HG02973 (cell line): ENCODE measurements at regions not wholly inside any gene's neighbourhood (a gene's known extent, or its start where the extent isn't known, plus 50 kb on each side); places are given as distances from the start of the nearest gene placed in this dataset.
"Not testable (repeated sequence)": the region's sequence is repeated elsewhere in the genome, so short reads cannot be mapped to it uniquely, and the experiment has no call there.

Source experiments
- ATAC-seq: cut with Tn5 transposase; IDR thresholded peaks from one replicate; pipeline ENCODE4 v1.9.1; 2021; ENCODE audit warnings: moderate library complexity; ENCODE audit not compliant: unreplicated experiment

DNA sequence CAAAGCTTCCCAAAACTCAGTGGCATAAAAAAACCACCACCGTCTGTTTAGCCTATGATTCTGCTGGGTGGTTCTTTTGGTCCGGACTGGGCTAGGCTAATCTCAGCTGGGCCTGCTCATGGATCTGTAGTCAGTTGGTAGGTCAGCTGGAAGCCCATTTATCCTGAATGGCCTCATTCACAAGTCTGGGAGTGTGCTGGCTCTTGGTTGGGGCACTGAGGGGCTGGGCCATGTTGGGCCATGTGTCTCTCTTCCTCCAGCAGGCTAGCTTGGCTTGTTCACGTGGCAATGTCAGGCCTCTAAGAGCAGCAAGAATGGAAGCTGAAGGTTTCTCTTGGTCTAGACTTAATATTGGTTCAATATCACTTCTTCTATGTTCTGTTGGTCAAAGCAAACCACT lies 95.7 kb upstream of the HS6ST1 start:
- ATAC-seq: no peak

- ATAC-seq: no peak
These were observed 96.5 kb upstream of the HS6ST1 start for GRCh38 chr2:128414946-128415778.

DNA sequence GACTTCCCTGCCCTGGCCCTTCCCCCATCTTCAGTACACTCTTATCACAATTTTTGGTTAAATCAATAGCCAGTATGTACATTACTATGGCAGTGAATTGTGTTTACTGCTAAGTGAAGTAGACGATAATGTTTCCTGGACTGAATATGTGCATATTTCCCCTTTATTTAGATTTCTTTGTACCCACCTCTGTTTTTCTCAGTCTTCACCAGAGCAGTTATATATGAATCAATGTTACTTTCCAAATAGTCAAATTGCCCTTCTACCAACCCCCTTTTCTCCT lies 97.1 kb upstream of the HS6ST1 start:
- no peak for ATAC-seq

- no peak for ATAC-seq
These were observed 97.6 kb upstream of the HS6ST1 start for GRCh38 chr2:128416109-128416785.

GRCh38 chr2:128416806-128417205 lies 98.1 kb upstream of the HS6ST1 start:
- no peak for ATAC-seq

DNA sequence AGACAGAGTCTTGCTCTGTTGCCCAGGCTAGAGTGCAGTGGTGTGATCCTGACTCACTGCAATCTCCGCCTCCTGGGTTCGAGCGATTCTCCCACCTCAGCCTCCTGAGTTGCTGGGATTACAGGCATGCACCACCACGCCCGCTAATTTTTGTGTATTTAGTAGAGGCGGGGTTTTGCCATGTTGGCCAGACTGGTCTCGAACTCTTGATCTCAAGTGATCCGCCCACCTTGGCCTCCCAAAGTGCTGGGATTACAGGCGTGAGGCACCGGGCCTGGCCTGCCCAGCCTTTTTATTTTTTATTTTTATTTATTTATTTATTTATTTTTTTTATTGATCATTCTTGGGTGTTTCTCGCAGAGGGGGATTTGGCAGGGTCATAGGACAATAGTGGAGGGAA lies 98.6 kb upstream of the HS6ST1 start:
- not testable (repeated sequence) for ATAC-seq

- ATAC-seq: no peak
These were observed 101.5 kb upstream of the HS6ST1 start for GRCh38 chr2:128420131-128420530.

- ATAC-seq: no peak
These were observed 102.1 kb upstream of the HS6ST1 start for GRCh38 chr2:128420776-128421175.

DNA sequence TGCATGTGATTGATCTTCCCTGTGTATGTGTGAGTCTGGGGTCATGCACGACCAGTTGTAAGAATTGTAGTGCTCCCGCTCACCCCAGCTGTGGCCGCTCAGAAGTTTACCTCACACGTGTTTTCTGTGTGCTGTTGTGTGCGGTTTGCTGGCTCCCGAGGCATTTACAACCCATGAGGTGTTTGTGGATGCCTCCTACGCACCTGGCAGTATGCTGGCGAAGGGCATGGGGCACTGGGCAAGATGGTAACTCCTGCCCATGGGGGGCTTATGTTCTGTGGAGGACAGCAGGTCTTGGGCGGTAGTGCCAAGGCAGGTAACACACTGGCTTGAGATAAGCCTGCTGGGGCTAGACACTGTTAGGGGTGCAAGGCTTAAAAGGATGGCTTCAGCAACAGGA lies 102.6 kb upstream of the HS6ST1 start:
- ATAC-seq: no peak

DNA sequence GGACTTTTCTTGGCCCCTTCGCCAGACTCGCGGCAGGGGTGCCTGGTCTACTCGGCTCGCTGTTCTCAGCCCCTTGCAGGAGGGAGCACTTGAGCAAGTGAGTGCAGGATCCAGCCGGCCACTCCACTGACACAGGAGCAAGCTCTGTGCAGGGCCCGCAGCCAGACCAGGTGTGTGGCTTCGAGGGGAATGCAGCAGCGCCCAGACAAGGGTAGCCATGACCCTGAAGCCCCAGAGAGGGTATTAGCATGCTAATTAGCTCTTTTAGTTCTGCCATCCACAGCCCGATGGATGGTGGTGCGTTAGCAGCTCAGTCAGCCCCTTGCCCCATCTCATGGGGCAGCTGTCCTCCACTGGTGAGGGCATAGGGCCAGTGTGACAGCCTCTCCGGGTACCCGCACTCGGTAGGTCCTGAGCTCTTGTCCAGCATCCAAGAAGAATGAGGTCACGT lies 103.2 kb upstream of the HS6ST1 start:
- ATAC-seq: no peak

DNA sequence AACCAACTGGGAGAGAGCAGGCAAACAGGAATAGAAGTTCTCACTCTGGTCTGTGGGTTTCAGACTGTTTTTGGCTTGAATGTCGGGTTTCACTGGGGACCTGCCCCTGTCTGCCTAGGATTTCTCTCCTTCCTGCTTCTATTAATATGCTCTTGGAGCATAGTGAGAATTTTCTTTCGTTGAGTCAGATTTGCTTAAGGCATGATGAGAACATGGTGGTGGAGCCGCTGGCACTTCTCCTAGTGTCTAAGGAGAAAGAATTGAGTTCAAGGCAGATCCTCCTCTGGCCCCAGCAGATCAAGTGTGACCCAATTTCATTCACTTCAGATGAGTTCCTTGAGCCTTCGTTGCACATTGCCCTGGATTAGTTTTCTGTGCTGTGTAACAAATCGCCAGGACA lies 103.9 kb upstream of the HS6ST1 start:
- no peak for ATAC-seq

DNA sequence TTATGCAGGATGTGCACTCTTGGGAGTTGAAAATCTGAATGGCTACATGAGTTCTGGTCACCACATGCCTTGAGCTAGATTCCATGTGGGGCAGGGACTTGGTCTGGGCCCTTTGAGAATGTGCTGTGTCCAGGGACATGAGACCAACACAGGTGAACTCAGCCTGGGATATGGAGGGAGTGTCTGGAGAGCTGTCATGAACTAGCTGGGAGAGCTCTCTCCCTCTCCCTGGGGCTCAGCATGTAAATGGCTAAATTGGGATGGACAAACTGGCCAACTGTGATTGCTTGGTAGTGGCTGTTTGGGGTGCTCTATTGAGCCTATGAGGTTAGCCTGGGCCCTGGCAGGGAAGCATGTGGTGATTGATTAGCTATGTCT lies 105.1 kb upstream of the HS6ST1 start:
- ATAC-seq: no peak

- ATAC-seq: no peak
These were observed 105.9 kb upstream of the HS6ST1 start for GRCh38 chr2:128424406-128425171.

GRCh38 chr2:128425216-128425615 lies 106.5 kb upstream of the HS6ST1 start:
- no peak for ATAC-seq

GRCh38 chr2:128425731-128426620 lies 107.3 kb upstream of the HS6ST1 start:
- ATAC-seq: no peak

DNA sequence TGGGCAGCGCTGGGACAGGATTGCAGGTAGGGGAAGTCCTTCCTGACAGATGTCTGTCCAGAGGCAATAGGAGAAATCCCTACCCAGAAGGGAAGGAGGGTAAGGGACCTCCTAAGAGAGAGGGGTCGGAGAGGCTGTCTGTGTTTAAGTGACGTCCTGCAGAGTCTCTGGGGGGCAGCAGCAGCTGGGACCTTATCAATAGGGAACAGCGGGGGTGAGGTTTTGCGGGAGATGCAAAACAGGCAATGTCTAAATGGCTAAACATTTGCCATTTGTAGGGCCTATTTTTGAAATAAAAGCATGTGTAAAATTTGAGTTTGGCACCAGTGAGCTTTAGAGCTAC lies 108.7 kb upstream of the HS6ST1 start:
- no peak for ATAC-seq

GRCh38 chr2:128428415-128428814 lies 109.7 kb upstream of the HS6ST1 start:
- ATAC-seq: no peak

DNA sequence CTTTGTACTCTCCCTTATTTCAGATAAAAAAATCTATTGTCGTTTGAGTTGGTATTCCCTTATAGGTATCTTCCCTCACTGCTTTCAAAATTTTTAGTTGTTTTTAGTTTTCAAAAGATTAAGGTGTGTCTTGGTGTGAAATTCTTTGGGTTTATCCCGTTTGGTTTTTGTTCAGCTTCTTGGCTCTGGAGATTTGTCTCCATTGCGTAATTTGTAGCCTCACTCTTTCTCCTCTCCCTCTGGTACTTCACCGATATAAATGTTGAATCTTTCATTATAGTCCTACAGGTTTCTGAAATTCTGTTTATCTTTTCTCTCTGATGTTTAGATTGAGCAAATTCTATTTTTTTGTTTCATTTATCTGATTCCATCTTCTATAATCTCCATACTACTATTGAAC lies 113.8 kb upstream of the HS6ST1 start:
- ATAC-seq: no peak

DNA sequence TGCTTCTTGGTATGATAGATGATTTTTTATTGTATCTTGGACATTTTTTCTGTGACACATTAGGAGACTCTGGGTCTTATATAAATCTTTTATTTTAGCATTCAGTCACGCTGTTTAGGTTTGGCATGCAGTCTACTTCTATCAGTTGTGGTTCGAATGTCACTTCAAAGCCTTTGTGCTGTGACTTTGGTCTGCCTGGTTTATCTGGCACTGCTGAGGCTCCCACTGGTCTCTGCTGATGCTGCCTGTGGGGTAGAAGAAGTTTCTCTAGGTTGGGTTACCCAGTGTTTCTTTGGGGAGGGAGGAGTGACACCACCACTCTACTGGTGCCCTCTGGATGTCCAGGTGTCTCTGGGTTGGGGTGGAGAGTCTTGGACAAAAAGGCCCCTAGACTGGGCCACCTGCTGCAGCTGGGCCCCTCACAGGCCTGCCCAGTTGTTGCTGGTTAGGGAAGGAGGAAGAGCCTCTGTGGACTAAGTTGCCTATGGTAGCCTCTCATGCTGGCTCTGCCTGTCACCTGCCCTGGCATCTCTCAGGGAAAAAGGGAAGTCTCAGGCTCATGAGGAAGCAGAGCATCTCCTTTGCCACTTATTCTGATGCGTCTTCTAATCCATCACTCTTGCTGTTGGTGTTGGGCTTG lies 115.4 kb upstream of the HS6ST1 start:
- no peak for ATAC-seq

DNA sequence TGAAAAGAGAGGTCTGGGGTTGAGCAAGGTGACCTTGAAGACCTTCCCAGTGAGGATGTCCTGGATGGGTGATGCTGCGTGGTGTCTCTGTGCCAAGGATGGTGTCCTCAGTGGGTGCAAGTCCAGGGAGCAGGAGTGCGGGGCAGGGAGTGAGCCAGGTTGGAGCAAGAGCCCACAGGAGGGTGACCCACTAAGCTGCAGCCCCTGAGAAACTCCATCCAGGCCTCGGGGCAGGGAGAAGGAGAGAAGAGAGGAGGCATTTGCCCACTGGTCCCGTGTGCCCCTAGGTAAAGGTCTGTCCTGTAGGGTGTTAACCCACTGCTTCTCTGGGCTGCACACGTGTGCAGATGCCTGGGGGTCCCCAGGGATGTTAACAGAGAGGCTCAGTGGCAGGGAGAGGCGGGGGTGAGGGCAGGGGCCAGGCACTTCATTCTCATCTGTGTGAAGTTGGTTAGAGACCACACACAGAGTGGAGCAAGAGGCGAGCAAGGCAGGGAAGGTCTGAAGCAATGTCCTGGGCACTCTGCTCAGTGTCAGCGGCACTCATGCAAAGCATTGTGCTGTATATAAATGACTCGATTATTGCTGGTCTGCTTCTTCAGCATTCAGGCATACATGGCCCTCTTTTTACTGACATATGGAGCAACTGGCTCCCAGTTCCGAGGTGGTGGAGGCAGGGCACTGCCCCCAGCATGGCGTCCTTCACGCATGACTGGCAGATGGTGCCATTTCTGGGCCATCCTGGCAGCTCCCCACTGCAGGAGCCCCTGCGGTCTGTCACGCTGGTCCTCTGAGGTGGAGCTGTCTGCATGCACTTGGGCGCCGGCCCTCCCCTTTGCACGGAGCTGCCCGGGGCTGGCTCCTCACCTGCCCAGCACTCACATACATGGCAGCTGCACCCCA lies 117.2 kb upstream of the HS6ST1 start:
- no peak for ATAC-seq
